ENCODE measurements at regions not wholly inside any gene's neighbourhood (a gene's known extent, or its start where the extent isn't known, plus 50 kb on each side); places are given as distances from the start of the nearest gene placed in this dataset.

- Histone ChIP-seq H3K9me3 (ENCODE audit: control insufficient read depth in 2 of 3, insufficient read depth in 1 of 3, low read length in 3 of 3) (no peaks in the 10 kb centered on the region), H3K4me1 (ENCODE audit: control insufficient read depth in 2 of 3, insufficient read depth in 2 of 3, low read depth in 1 of 3, low read length in 3 of 3) (peaks cover 0 to 12% (median 0%) of the 10 kb centered on the region in 3 donors), H3K4me3 (ENCODE audit: low read length in 3 of 3) (no peak overlapping the region), H3K27me3 (ENCODE audit: control insufficient read depth, insufficient read depth, low read length) (no peaks in the 10 kb centered on the region), H3K36me3 (ENCODE audit: control insufficient read depth in 2 of 3, insufficient read depth in 3 of 3, low read length in 3 of 3) (no peaks in the 10 kb centered on the region), H3K9ac (ENCODE audit: low read length in 3 of 3) (no peak overlapping the region), H3K27ac (ENCODE audit: low read depth in 2 of 2, low read length in 2 of 2) (no peak overlapping the region)
- intact Hi-C loops (cut with DNase I): no loop called here
- FAIRE-seq: no peak
- no peak for TF ChIP-seq CTCF (IDR thresholded peaks at IDR 0.05; ENCODE audit: borderline replicate concordance, extremely low read depth, insufficient read depth)
- peak in 4 of 5 donors; percentile 26 to 70 (median 64) for DNase-seq
These were observed 62.7 kb downstream of the CALML3 start for GRCh38 chr10:5587151-5588079.

- Histone ChIP-seq H3K27me3 (ENCODE audit: control insufficient read depth, insufficient read depth, low read length) (no peaks in the 10 kb centered on the region), H3K9me3 (ENCODE audit: control insufficient read depth in 2 of 3, insufficient read depth in 1 of 3, low read length in 3 of 3) (no peaks in the 10 kb centered on the region), H3K9ac (ENCODE audit: low read length in 3 of 3) (no peak overlapping the region), H3K36me3 (ENCODE audit: control insufficient read depth in 2 of 3, insufficient read depth in 3 of 3, low read length in 3 of 3) (no peaks in the 10 kb centered on the region), H3K4me1 (ENCODE audit: control insufficient read depth in 2 of 3, insufficient read depth in 2 of 3, low read depth in 1 of 3, low read length in 3 of 3) (peaks cover 0 to 12% (median 0%) of the 10 kb centered on the region in 3 donors), H3K4me3 (ENCODE audit: low read length in 3 of 3) (no peak overlapping the region), H3K27ac (ENCODE audit: low read depth in 2 of 2, low read length in 2 of 2) (no peak overlapping the region)
- intact Hi-C loops (cut with DNase I): no loop called here
- FAIRE-seq (no peak), DNase-seq (peak in 2 of 5 donors; percentile 5 to 28)
- no peak for TF ChIP-seq CTCF (IDR thresholded peaks at IDR 0.05; ENCODE audit: borderline replicate concordance, extremely low read depth, insufficient read depth)
These were observed 63.3 kb downstream of the CALML3 start for GRCh38 chr10:5588080-5588453.

GRCh38 chr10:5588603-5589002, 63.8 kb downstream of the CALML3 start:
- H3K27ac ChIP-seq (ENCODE audit: low read depth in 2 of 2, low read length in 2 of 2): no peak overlapping the region
- intact Hi-C loops (cut with DNase I): no loop called here
- no peaks in the 10 kb centered on the region for H3K9me3 ChIP-seq (ENCODE audit: control insufficient read depth in 2 of 3, insufficient read depth in 1 of 3, low read length in 3 of 3)
- no peaks in the 10 kb centered on the region for H3K27me3 ChIP-seq (ENCODE audit: control insufficient read depth, insufficient read depth, low read length)
- H3K4me1 ChIP-seq (ENCODE audit: control insufficient read depth in 2 of 3, insufficient read depth in 2 of 3, low read depth in 1 of 3, low read length in 3 of 3): peaks cover 0 to 9% (median 0%) of the 10 kb centered on the region in 3 donors
- H3K9ac ChIP-seq (ENCODE audit: low read length in 3 of 3): no peak overlapping the region
- no peaks in the 10 kb centered on the region for H3K36me3 ChIP-seq (ENCODE audit: control insufficient read depth in 2 of 3, insufficient read depth in 3 of 3, low read length in 3 of 3)
- FAIRE-seq: no peak
- no peak for TF ChIP-seq CTCF (IDR thresholded peaks at IDR 0.05; ENCODE audit: borderline replicate concordance, extremely low read depth, insufficient read depth)
- no peak overlapping the region for H3K4me3 ChIP-seq (ENCODE audit: low read length in 3 of 3)
- peak in 2 of 5 donors; percentile 40 to 50 for DNase-seq

All from kidney (tissue), 13 donors.